HEK293 (cell line): ENCODE measurements at regions not wholly inside any gene's neighbourhood (a gene's known extent, or its start where the extent isn't known, plus 50 kb on each side); places are given as distances from the start of the nearest gene placed in this dataset.

Experiments used
- CTCF ChIP-seq: fragments of 450-650 bp; formaldehyde crosslinking; IDR thresholded peaks from 2 replicates; pipeline ENCODE4 v1.5.1; 2016; ENCODE audit warnings: missing biosample characterization, missing genetic modification characterization
- PRDM4 ChIP-seq: fragments of 450-650 bp; formaldehyde crosslinking; IDR thresholded peaks from 2 replicates; pipeline ENCODE4 v1.5.1; 2017; ENCODE audit warnings: missing biosample characterization, missing genetic modification characterization
- SALL2 ChIP-seq: fragments of 450-650 bp; formaldehyde crosslinking; IDR thresholded peaks from 2 replicates; pipeline ENCODE4 v1.5.0; 2017; ENCODE audit warnings: missing biosample characterization, mild to moderate bottlenecking, missing genetic modification characterization, borderline replicate concordance
- ZBTB20 ChIP-seq: fragments of 450-650 bp; formaldehyde crosslinking; IDR thresholded peaks from 2 replicates; pipeline ENCODE4 v1.5.1; 2016; ENCODE audit warnings: missing biosample characterization, missing genetic modification characterization
- ZNF175 ChIP-seq: fragments of 450-650 bp; formaldehyde crosslinking; IDR thresholded peaks from 2 replicates; pipeline ENCODE4 v1.5.1; 2016; ENCODE audit warnings: missing biosample characterization, missing genetic modification characterization
- ZNF19 ChIP-seq: fragments of 450-650 bp; formaldehyde crosslinking; IDR thresholded peaks from 2 replicates; pipeline ENCODE4; 2016; ENCODE audit warnings: missing biosample characterization, missing genetic modification characterization, low read depth
- ZNF324 ChIP-seq: fragments of 450-650 bp; formaldehyde crosslinking; IDR thresholded peaks from 2 replicates; pipeline ENCODE4 v1.5.1; 2016; ENCODE audit warnings: missing biosample characterization, missing genetic modification characterization
- ZNF513 ChIP-seq: fragments of 450-650 bp; IDR thresholded peaks from 2 replicates; pipeline ENCODE4 v1.5.1; 2018; ENCODE audit warnings: missing biosample characterization, missing genetic modification characterization
- ZNF530 ChIP-seq: fragments of 450-650 bp; formaldehyde crosslinking; IDR thresholded peaks from 2 replicates; pipeline ENCODE4 v1.5.1; 2016; ENCODE audit warnings: low read depth, missing biosample characterization, missing genetic modification characterization
- ZNF777 ChIP-seq: fragments of 450-650 bp; formaldehyde crosslinking; IDR thresholded peaks from 2 replicates; pipeline ENCODE4 v1.5.1; 2017; ENCODE audit warnings: missing biosample characterization, missing genetic modification characterization, borderline replicate concordance
- TF ChIP-seq, protein P1 (sequence below): fragments of 450-650 bp; formaldehyde crosslinking; IDR thresholded peaks from 2 replicates; pipeline ENCODE4 v1.5.1; 2017; ENCODE audit warnings: missing biosample characterization, mild to moderate bottlenecking, missing genetic modification characterization, moderate library complexity
- TF ChIP-seq, protein P2 (sequence below): sonication (generic); formaldehyde crosslinking; IDR thresholded peaks from 2 replicates; pipeline ENCODE4 v1.8.1; 2022; ENCODE audit warnings: mild to moderate bottlenecking, moderate library complexity, missing genetic modification reagents
- TF ChIP-seq, protein P3 (sequence below): fragments of 450-650 bp; formaldehyde crosslinking; IDR thresholded peaks from 2 replicates; pipeline ENCODE4 v1.5.1; 2016; ENCODE audit warnings: missing biosample characterization, missing genetic modification characterization, low read depth
- TF ChIP-seq, protein P4 (sequence below): fragments of 450-650 bp; formaldehyde crosslinking; IDR thresholded peaks from 2 replicates; pipeline ENCODE4 v1.5.1; 2016; ENCODE audit warnings: missing biosample characterization, missing genetic modification characterization

DNA sequence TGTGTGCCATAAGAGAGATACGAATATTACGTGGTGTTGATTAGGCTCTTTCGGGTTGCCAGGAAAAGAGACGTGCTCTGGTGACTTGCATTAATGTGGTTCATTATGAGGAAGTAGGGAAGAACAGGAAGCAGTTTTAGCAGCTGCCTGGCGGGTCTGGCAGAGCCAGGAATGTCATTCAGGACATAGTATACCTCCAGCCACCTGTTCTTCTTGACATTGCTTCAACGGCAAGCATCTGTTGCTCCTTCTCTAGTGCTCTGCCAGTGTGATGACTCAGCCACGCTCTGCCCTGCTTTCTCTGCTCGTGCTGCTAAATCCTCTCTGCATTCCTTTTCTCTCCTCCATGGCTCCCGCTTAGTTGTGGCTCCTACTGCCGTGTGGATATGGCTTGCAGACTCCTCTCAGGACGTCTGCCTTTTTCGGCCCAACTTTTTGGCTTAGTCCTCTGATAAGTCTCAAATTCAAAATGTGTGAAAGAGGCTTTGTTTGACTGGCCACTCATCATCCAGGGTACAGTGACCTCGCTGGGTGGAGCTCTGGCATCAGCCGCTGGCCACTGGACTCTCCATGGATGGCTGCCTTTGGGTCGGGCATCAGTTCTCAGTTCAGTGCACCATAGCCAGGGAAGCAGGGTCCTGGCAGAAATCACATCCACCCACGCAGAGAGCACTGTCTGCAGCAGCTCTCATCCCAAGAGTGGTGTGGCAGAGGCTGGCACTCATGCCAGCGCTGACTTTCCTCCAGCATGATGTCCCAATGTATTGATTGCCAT lies 89.3 kb upstream of the KLF3 start:
- TF ChIP-seq ZNF777 (tag by site-specific recombination) = no peak
- no peak for TF ChIP-seq ZNF175 (tag by site-specific recombination)
- no peak for TF ChIP-seq CTCF (tag by site-specific recombination)
- TF ChIP-seq PRDM4 (tag by site-specific recombination) = no peak
- TF ChIP-seq ZNF530 (tag by site-specific recombination) = no peak
- TF ChIP-seq, protein P1, sequence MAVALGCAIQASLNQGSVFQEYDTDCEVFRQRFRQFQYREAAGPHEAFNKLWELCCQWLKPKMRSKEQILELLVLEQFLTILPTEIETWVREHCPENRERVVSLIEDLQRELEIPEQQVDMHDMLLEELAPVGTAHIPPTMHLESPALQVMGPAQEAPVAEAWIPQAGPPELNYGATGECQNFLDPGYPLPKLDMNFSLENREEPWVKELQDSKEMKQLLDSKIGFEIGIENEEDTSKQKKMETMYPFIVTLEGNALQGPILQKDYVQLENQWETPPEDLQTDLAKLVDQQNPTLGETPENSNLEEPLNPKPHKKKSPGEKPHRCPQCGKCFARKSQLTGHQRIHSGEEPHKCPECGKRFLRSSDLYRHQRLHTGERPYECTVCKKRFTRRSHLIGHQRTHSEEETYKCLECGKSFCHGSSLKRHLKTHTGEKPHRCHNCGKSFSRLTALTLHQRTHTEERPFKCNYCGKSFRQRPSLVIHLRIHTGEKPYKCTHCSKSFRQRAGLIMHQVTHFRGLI = no peak
- TF ChIP-seq, protein P2, sequence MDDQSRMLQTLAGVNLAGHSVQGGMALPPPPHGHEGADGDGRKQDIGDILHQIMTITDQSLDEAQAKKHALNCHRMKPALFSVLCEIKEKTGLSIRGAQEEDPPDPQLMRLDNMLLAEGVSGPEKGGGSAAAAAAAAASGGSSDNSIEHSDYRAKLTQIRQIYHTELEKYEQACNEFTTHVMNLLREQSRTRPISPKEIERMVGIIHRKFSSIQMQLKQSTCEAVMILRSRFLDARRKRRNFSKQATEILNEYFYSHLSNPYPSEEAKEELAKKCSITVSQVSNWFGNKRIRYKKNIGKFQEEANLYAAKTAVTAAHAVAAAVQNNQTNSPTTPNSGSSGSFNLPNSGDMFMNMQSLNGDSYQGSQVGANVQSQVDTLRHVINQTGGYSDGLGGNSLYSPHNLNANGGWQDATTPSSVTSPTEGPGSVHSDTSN = no peak
- TF ChIP-seq, protein P3, sequence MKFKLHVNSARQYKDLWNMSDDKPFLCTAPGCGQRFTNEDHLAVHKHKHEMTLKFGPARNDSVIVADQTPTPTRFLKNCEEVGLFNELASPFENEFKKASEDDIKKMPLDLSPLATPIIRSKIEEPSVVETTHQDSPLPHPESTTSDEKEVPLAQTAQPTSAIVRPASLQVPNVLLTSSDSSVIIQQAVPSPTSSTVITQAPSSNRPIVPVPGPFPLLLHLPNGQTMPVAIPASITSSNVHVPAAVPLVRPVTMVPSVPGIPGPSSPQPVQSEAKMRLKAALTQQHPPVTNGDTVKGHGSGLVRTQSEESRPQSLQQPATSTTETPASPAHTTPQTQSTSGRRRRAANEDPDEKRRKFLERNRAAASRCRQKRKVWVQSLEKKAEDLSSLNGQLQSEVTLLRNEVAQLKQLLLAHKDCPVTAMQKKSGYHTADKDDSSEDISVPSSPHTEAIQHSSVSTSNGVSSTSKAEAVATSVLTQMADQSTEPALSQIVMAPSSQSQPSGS (tag by site-specific recombination) = no peak
- TF ChIP-seq, protein P4, sequence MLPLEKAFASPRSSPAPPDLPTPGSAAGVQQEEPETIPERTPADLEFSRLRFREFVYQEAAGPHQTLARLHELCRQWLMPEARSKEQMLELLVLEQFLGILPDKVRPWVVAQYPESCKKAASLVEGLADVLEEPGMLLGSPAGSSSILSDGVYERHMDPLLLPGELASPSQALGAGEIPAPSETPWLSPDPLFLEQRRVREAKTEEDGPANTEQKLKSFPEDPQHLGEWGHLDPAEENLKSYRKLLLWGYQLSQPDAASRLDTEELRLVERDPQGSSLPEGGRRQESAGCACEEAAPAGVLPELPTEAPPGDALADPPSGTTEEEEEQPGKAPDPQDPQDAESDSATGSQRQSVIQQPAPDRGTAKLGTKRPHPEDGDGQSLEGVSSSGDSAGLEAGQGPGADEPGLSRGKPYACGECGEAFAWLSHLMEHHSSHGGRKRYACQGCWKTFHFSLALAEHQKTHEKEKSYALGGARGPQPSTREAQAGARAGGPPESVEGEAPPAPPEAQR (tag by site-specific recombination) = no peak
- no peak for TF ChIP-seq SALL2 (tag by site-specific recombination)
- no peak for TF ChIP-seq ZNF513 (tag by site-specific recombination)
- TF ChIP-seq ZBTB20 = no peak
- TF ChIP-seq ZNF19 = no peak
- TF ChIP-seq ZNF324 = no peak
